HG03571 (cell line): ENCODE measurements at regions not wholly inside any gene's neighbourhood (a gene's known extent, or its start where the extent isn't known, plus 50 kb on each side); places are given as distances from the start of the nearest gene placed in this dataset.
"Not testable (repeated sequence)": the region's sequence is repeated elsewhere in the genome, so short reads cannot be mapped to it uniquely, and the experiment has no call there.

Experiments
- ATAC-seq: cut with Tn5 transposase; IDR thresholded peaks from one replicate; pipeline ENCODE4 v1.9.1; 2021; ENCODE audit not compliant: unreplicated experiment

DNA sequence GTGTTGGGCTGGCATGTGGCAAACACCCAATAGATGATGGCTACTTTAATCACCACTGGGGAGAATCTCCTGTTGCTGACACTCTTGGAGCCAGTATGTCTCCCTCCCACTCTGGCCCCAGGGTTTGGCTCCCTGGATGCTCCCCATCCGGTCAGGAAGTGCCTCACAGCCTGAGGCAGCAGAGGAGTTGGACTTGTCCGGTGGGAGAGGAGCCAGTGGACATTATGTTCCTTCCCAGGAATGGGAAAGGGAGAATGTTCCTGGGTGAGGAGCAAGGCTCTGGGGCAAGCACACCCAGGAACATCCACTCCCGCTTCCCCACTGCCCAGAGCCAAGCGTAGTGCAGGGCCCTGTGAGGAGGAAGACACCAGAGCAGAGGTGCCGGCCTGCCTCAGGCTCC is 84.6 kb upstream of the NAV2 start:
- no peak for ATAC-seq

GRCh38 chr11:19627566-19627965 is 85.1 kb upstream of the NAV2 start:
- no peak for ATAC-seq

DNA sequence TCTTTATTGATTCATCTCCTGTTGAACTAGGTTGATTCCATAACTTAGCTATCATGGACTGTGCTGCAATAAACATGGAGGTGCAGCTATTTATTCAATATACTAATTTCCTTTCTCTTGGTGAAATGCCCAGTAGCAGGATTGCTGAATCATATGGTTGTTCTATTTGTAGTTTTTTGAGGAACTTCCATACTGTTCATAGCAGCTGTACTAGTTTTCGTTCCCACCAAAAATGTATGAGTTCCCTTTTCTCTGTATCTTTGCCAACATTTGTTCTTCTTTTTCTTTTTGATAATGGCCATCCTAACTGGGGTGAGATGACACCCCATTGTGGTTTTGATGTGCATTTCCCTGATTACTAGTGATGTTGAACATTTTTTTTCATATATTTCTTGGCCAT is 87.2 kb upstream of the NAV2 start:
- no peak for ATAC-seq

- no peak for ATAC-seq
Observed at GRCh38 chr11:19617696-19618523, 94.7 kb upstream of the NAV2 start.

- no peak for ATAC-seq
Observed at GRCh38 chr11:19615341-19616183, 97.1 kb upstream of the NAV2 start.

GRCh38 chr11:19614370-19614940 is 98.2 kb upstream of the NAV2 start:
- no peak for ATAC-seq

GRCh38 chr11:19612025-19612424 is 100.6 kb upstream of the NAV2 start:
- ATAC-seq = not testable (repeated sequence)

GRCh38 chr11:19607656-19608360 is 104.8 kb upstream of the NAV2 start:
- no peak for ATAC-seq

DNA sequence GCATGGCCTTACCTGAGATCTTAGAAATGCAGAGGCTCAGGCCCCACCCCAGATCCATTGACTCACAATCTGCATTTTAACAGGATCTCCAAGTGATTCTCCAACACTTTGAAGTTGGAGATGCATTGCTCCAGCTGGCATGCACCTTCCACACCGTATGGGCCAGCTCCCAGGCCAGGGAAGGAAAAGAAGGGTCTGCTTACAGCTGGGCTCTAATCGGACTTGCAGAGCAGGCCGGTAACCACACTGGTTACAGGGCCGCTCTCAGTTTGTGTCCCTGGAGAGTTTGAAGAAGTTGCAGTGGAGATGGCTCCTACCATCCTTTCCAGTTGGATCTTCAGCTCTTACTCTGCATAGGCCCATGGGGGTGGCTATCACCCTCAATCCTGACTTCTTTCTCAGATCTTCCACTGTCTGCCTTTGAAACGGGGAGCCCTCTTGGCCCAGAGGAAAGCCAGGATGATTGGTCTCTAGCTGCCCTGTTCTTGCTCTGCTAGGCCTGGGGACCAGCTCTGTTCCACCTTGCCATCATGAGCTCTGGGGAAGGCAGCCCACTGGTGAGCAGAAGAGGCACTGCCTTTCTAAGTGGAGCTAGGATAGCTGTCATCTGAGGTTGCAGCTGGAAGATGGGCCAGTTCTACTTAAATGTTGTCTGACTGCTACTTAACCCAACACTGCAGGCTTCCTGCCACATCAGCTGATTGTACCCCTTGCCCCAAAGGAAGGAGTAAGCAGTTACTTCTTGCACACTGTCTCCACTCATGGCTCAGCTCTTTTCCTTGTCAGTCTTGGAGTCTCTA is 105.6 kb upstream of the NAV2 start:
- no peak for ATAC-seq

DNA sequence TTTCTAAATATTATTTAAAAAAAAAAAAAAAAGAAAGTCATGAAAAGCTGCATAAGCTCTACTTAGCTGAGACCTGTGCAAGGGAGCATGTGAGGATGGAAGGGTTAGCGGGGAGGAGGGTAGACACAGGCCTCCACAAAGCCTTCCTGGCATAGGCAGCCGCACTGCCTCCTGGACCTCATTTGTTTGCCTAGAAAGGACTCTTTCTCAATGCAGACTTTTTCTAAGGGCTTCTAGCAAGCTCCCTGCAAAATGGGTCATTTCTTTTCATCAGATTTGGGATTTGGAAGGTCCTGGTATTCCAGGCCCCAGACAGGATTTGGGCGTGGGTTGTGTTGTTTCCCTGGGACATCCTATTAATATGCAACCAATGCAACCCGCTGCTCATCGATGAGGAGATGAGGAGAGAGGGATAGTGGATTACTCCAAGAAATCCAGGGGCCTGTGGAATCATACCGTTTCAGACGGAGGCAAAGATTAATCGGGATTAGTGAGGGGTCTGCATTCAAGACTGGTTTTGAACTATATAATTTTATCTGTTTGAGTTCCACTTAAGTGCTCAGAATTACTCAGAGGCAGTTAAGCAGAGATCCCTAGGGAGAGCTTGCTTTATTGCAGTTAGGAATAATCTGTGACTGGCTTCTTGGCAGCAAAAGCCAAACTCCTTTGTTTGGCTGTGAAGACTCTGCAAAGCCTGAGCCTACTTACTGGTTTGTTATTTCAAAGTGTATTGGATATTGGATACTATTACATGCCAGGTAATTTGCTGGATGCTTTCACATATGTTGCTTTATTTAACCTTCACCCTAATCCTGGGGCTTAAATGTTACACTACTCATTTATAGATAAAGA is 106.9 kb upstream of the NAV2 start:
- no peak for ATAC-seq

- ATAC-seq = no peak
Observed at GRCh38 chr11:19604679-19605375, 107.8 kb upstream of the NAV2 start.

DNA sequence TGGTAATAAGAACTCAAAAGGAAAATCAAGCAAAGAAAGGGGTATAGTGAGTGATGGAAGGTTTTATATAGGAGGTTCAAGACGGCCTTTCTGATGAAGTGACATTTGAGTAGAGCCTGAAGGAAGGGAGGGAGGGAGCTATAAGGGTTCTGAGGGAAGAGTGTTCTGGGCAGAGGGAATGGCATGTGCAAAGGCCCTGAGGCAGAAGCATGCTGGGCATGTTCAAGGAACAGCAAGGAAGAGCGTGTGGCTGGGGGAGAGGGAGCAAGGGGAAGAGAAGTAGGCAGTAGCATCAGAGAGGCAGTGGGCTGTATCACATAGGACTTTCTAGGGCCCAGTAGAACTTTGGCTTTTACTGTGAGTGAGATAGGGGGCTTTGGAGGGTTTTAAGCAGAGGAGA is 108.9 kb upstream of the NAV2 start:
- no peak for ATAC-seq

- no peak for ATAC-seq
Observed at GRCh38 chr11:19602891-19603290, 109.7 kb upstream of the NAV2 start.

DNA sequence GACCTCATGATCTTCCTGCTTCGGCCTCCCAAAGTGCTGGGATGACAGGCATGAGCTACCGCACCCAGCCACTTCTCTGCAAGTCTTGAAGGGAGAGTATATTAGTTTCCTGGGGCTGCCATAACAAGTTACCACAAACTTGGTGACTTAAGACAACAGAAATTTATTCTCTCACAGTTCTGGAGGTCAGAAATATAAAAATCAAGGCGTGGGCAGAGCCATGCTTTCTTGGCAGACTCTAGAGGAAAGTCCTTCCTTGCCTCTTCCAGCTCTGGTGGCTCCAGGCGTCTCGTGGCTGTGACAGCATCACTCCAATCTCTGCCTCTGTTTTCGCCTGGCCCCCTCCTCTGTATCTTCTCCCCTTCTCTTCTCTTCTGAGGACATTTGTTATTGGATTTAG is 110.2 kb upstream of the NAV2 start:
- no peak for ATAC-seq

DNA sequence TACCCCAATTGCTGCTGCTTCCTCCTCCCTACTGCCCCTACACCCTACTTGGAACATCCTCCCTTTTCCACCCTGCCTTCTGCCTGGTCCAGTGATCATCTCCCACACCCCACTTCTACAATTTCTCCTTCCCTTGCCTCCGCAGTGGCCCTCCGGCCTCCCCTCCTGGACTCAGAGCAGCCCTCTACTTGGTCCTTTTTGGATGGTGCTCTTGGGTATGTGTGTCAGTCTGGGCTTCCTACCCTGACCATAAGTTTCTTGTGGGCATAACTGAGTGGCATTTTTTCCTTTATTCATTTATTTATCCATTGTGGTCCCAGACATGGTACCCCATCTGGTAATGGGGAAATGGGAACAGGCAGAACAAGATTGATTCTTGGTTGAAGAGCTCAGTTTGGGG is 111.4 kb upstream of the NAV2 start:
- no peak for ATAC-seq

GRCh38 chr11:19599681-19600080 is 113.0 kb upstream of the NAV2 start:
- ATAC-seq = no peak

DNA sequence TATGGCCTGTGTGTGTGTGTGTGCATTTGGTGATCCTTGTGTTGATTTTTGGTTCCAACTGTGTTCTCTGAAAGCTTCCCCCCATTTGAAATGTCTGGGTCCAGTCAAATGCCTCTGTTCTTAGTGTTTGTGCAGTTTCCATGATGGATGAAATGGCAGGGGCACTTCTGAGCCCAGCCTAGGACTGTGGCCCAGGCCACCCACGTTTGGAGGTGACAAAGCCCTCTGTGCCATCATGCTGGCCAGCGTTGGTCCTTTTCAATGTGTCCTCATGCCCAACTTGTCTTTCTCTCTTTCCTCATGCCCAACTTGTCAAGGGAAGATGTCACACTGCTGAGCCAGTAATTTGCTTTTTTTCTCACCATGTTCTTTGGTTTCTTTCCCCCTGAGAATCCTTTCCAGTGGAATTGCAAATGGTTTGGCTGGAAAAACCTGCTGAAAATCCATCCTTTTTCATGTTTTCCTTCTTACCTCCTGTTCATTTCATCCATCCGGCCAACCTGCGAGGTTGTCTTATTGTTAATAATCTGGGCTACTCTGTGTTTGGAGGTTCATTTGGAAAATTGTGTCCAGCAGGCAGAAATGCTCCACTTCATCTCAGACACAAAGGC is 113.7 kb upstream of the NAV2 start:
- no peak for ATAC-seq

DNA sequence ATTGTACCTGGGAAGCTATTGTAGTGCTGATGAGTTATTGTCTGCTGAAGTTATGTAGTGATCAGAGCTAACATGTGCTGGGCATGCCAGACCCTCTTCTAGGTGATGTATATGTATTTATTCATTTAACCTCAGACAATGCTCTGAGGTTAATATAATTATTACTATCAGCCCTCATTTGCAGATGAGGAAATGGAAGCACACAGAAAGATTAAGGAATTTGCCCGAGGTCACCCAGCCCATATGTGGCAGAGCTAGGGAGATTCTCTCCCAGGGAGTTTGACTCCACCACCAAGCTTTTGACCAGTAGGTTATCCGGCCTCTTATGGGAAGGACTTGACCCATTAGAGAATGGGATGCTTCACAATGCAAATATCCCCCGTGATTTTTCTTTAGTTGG is 114.2 kb upstream of the NAV2 start:
- ATAC-seq = no peak

DNA sequence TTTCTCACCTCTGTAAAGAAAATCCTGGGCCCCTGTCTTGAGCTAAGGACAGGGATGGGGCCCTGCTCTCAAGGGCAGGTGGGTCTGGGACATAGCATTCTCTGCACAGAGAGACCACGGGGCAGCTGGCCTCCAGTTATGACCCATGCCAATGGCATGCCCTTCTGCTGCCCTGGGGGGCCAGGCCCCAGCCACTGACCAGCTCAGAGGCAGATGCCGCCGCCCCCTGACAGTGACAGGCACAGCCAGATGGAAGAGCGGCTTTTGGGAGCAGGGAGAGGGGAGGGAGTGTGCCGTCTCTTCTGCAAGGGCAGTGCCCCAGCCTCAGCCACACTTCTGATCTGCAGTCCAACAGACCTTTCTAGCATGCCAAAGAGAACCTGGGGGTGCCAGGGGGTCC is 114.8 kb upstream of the NAV2 start:
- ATAC-seq = no peak
